HEK293 (cell line): ENCODE measurements at regions not wholly inside any gene's neighbourhood (a gene's known extent, or its start where the extent isn't known, plus 50 kb on each side); places are given as distances from the start of the nearest gene placed in this dataset.

Experiments
- YY1 ChIP-seq: fragments of 450-650 bp; formaldehyde crosslinking; IDR thresholded peaks from 2 replicates; pipeline ENCODE4 v1.5.1; 2018; ENCODE audit warnings: missing biosample characterization, missing genetic modification characterization
- ZNF426 ChIP-seq: fragments of 450-650 bp; formaldehyde crosslinking; IDR thresholded peaks from 2 replicates; pipeline ENCODE4 v1.5.1; 2017; ENCODE audit warnings: missing biosample characterization, missing genetic modification characterization, mild to moderate bottlenecking, inconsistent platforms, moderate library complexity

DNA sequence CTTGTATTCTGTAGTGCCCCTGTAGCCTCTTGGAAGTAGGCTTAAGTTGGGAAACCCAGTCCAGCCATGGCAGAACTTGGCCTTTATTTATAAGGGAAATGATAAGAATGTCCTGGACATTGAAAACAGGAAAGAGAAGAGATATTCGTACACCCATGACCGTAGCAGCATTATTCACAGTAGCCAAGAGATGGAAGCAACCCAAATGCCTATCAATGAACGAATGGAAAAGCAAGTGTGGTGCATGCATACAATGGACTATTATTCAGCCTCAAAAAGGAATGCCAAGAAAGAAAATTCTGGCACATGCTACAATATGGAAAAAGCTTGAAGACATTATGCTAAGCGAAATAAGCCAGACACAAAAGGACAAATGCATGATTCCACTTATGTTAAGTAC is 315.3 kb downstream of the CXCL12 start:
- TF ChIP-seq ZNF426 (tag by site-specific recombination) (no peak), YY1 (no peak)
